ENCODE measurements at regions not wholly inside any gene's neighbourhood (a gene's known extent, or its start where the extent isn't known, plus 50 kb on each side); places are given as distances from the start of the nearest gene placed in this dataset.

- DNase-seq = no peak
Measured at GRCh38 chr3:117589454-117589853, 879.9 kb downstream of the TUSC7 start.

GRCh38 chr3:117595615-117596014 lies 886.0 kb downstream of the TUSC7 start:
- no peak for DNase-seq

- DNase-seq = no peak
Measured at GRCh38 chr3:117596503-117596902, 886.9 kb downstream of the TUSC7 start.

GRCh38 chr3:117597865-117598264 lies 888.3 kb downstream of the TUSC7 start:
- DNase-seq = no peak

- DNase-seq = no peak
Measured at GRCh38 chr3:117600112-117600511, 890.5 kb downstream of the TUSC7 start.

DNA sequence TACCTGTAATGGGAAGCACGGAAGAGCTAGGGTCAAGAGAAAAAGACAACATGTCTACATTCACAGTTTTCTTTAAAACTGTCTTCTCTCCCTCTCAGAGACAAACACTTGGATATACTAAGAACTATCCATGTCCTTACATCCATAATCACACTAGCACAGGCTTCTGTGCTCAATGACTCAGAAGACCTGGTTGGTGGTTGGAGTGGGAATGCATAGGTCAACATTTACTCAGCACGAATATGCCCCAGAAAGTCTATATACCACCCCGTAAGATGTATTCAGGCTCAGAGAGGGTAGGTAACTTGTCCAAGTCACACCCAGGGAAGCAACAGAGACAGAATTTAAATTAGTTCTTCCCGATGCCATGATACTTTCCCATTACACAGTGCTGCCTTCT lies 891.1 kb downstream of the TUSC7 start:
- no peak for DNase-seq

- DNase-seq = no peak
Measured at GRCh38 chr3:117602058-117602644, 892.6 kb downstream of the TUSC7 start.

DNA sequence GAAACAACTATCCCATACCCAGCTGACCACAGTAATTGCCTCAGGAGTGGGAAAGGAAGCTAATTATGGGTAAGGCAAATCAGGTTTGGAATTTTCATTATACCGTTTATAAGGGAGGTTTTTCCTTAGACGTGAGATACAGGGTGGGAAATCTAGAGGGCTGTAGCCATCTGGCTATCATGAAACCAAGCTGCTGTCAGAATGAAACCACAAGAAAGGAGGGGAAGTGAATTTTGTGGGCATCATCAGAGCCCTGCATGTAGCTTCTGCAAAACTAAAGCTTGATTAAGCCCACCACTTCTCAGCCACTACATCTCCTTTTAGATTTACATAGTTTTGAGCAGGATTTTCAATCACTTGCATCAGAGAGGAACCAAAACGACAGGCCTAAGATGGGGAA lies 893.5 kb downstream of the TUSC7 start:
- DNase-seq = no peak

GRCh38 chr3:117606866-117607265 lies 897.3 kb downstream of the TUSC7 start:
- DNase-seq = no peak

GRCh38 chr3:117609330-117609729 lies 899.8 kb downstream of the TUSC7 start:
- DNase-seq = no peak

GRCh38 chr3:117610156-117610555 lies 900.6 kb downstream of the TUSC7 start:
- DNase-seq = no peak

GRCh38 chr3:117611211-117611610 lies 901.6 kb downstream of the TUSC7 start:
- no peak for DNase-seq

- no peak for DNase-seq
Measured at GRCh38 chr3:117616227-117616626, 906.6 kb downstream of the TUSC7 start.

- no peak for DNase-seq
Measured at GRCh38 chr3:117617906-117618305, 908.3 kb downstream of the TUSC7 start.

- no peak for DNase-seq
Measured at GRCh38 chr3:117618462-117618861, 908.9 kb downstream of the TUSC7 start.

DNA sequence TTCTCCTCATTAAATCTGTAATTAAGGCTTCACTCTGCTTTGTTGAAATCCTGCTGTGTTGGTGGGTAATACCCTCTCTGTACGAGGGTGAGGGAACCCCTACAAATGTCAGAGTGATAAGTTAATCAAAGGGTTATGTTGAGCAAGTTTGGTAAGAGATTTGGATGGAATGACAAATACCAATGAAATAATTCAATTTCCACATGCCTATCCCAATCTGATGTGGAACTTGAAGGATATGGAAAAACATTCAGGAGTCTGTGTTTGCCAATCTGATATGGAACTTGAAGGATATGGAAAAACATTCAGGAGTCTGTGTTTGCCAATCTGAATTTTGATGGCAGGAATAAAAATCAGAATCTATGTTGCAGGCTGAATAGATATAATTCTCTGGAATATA lies 910.2 kb downstream of the TUSC7 start:
- DNase-seq = no peak

GRCh38 chr3:117622171-117622841 lies 912.7 kb downstream of the TUSC7 start:
- no peak for DNase-seq

GRCh38 chr3:117624424-117624823 lies 914.8 kb downstream of the TUSC7 start:
- no peak for DNase-seq

- no peak for DNase-seq
Measured at GRCh38 chr3:117625174-117625573, 915.6 kb downstream of the TUSC7 start.

DNA sequence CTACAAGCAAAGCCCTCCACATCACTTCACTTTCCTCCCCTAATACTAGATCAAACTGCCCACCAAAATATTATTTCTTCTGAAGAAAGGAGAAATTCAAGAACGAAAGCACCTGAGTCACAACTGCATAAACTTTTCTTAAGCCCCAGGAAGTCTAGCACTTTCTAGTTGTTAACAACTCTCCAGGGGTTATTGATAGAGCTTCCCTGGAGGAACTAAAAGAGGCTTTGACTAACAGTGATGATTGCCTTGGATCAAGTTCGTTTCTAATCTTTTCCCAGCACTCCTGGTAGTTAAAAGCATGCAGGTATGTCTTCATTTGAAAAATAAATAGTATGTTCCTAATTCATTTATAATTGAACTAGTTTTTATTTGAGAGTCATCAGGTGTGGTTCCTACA lies 917.0 kb downstream of the TUSC7 start:
- DNase-seq = no peak

DNA sequence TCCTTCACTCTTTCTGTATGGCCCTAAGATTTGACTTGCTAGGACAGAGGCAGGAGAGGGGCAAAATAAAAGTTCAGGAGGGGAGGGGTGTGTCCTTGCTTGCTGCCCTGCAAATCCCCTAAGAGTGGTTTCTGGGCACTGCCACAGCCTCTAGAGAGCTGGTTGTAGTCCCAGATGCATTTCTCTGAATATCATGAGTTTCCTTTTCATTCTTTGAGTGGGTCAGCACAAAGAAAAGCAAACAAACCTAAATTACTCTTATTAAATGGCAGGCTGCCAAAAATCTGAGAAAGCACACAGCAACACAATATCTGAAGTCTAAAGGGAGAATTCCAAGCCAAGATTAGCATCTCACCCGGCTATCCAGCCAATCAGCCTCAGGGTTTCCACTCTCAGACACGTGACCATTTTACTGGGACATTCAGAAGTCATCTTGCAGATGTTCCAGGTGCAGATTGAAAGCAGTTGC lies 919.3 kb downstream of the TUSC7 start:
- DNase-seq = no peak

DNA sequence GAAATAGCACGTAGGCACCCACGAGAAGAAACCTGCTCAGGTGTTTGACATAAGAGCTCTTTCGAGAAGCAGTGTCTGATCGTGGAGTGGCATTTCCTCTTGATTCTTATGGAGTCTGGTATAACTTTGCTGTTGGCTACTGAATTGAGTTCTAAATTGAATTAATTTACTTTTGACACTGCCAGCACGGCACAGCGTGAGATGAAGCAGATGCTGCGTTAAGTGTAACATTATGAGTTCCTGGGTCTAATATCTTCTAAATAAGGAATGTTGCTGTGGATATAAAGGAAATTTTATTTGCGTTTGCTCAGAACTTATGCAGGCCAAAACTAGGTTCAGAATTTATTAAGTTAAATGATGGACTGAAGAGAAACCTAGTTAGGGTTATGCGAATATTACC lies 919.9 kb downstream of the TUSC7 start:
- no peak for DNase-seq

GRCh38 chr3:117630469-117630868 lies 920.9 kb downstream of the TUSC7 start:
- no peak for DNase-seq

- no peak for DNase-seq
Measured at GRCh38 chr3:117630885-117631284, 921.3 kb downstream of the TUSC7 start.

- no peak for DNase-seq
Measured at GRCh38 chr3:117631781-117632180, 922.2 kb downstream of the TUSC7 start.

All from activated CD8-positive, alpha-beta memory T cell treated with anti-CD3 and anti-CD28 coated beads for 24 hours (primary cell).